Transverse colon (tissue), 4 donors: ENCODE measurements at regions not wholly inside any gene's neighbourhood (a gene's known extent, or its start where the extent isn't known, plus 50 kb on each side); places are given as distances from the start of the nearest gene placed in this dataset.

Experiments used
- CTCF ChIP-seq, 5 experiments: fragments of 200-600 bp in 3 of 5; fragments of 450-650 bp in 2 of 5; sonication (generic) in 3 of 5; IDR thresholded peaks; 1 replicate in 2 of 5; 2 replicates in 3 of 5; pipeline ENCODE4 v1.5.1; 2016 to 2017; ENCODE audit warnings: antibody characterized with exemption in 5 of 5, inconsistent platforms in 3 of 5, mild to moderate bottlenecking in 2 of 5, moderate library complexity in 1 of 5
- EP300 ChIP-seq: sonication (generic); formaldehyde crosslinking; IDR thresholded peaks from one replicate; pipeline ENCODE4 v1.6.1; 2017; ENCODE audit warnings: antibody characterized with exemption, low read depth
- POLR2A ChIP-seq: fragments of 450-650 bp; IDR thresholded peaks from one replicate; pipeline ENCODE4 v1.6.1; 2016; ENCODE audit warnings: antibody characterized with exemption, mild to moderate bottlenecking, moderate library complexity
- POLR2AphosphoS5 ChIP-seq, 3 donors: sonication (generic); formaldehyde crosslinking; IDR thresholded peaks; one replicate each; pipeline ENCODE4 v1.6.1; 2016; ENCODE audit warnings: antibody characterized with exemption in 3 of 3

GRCh38 chr1:115515270-115515669 is 126.5 kb upstream of the VANGL1 start:
- no peak for TF ChIP-seq POLR2A
- no peak for TF ChIP-seq CTCF (IDR thresholded peaks at IDR 0.05)
- TF ChIP-seq EP300: no peak
- no peak for TF ChIP-seq POLR2AphosphoS5 (IDR thresholded peaks at IDR 0.05)
